A673 (cell line): ENCODE measurements at regions not wholly inside any gene's neighbourhood (a gene's known extent, or its start where the extent isn't known, plus 50 kb on each side); places are given as distances from the start of the nearest gene placed in this dataset.

Source experiments
- CTCF ChIP-seq: fragments of 300-800, 200-600 bp; sonication (generic); conservative IDR thresholded peaks from 2 replicates; pipeline ENCODE4 v1.5.1; 2017; ENCODE audit warnings: low read depth, mild to moderate bottlenecking, antibody characterized with exemption, low read length, moderate library complexity, mixed read lengths
- EZH2 ChIP-seq: fragments of 200-600 bp; sonication (generic); IDR thresholded peaks from 2 replicates; pipeline ENCODE4 v1.6.1; 2017; ENCODE audit warnings: borderline replicate concordance, low read depth, mild to moderate bottlenecking, mixed read lengths, antibody characterized with exemption, low read length; ENCODE audit not compliant: poor library complexity, severe bottlenecking

GRCh38 chr13:22432690-22433089 is 748.1 kb upstream of the SGCG start:
- no peak for TF ChIP-seq CTCF
- no peak for TF ChIP-seq EZH2
